ENCODE measurements at regions not wholly inside any gene's neighbourhood (a gene's known extent, or its start where the extent isn't known, plus 50 kb on each side); places are given as distances from the start of the nearest gene placed in this dataset.

GRCh38 chr1:221904319-221904718 is 162.4 kb upstream of the DUSP10 start:
- intact Hi-C loops (cut with DNase I; ENCODE audit: low total_unique reads) = no loop called here
- no peak for DNase-seq (ENCODE audit: low spot score in 2 of 2)
- no peak overlapping the region for H3K4me3 ChIP-seq (ENCODE audit: low read depth, poor library complexity, severe bottlenecking)
- TF ChIP-seq CTCF (IDR thresholded peaks at IDR 0.05) (no peak), POLR2A (IDR thresholded peaks at IDR 0.05) (no peak)
- WGBS, 2 donors = 90 to 97% methylated on average over 2 of the region's 2 CpGs

- WGBS, 2 donors = 75 to 78% methylated on average over 4 to 6 of the region's 6 CpGs
- no peak for DNase-seq (ENCODE audit: low spot score in 2 of 2)
- no peak overlapping the region for H3K4me3 ChIP-seq (ENCODE audit: low read depth, poor library complexity, severe bottlenecking)
- TF ChIP-seq POLR2A (IDR thresholded peaks at IDR 0.05) (no peak), CTCF (IDR thresholded peaks at IDR 0.05) (no peak)
- intact Hi-C loops (cut with DNase I; ENCODE audit: low total_unique reads) = no loop called here
These were observed 161.7 kb upstream of the DUSP10 start for GRCh38 chr1:221903594-221903993.

DNA sequence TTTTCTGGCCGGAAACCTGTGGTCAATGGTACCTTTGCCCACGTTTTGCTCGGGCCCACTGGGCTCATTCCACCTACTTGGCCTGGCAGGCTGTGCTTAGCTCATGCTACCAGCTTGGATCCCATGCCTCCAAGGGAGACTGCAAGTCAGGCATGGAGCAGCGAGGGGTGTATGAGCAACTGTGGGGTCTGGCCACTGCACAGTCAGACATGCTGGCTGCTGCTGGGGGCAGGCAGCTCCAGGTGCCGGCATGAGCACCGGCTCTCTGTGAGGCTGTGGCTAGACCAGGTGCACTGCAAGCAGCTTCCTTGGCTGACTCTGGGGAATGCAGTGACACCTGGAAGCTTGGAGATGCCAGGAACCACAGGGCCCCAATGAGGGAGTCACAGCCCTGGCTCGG is 161.1 kb upstream of the DUSP10 start:
- TF ChIP-seq CTCF (IDR thresholded peaks at IDR 0.05) (no peak), POLR2A (IDR thresholded peaks at IDR 0.05) (no peak)
- 81 to 85% methylated on average over 6 to 7 of the region's 7 CpGs for WGBS, 2 donors
- no peak overlapping the region for H3K4me3 ChIP-seq (ENCODE audit: low read depth, poor library complexity, severe bottlenecking)
- intact Hi-C loops (cut with DNase I; ENCODE audit: low total_unique reads) = no loop called here
- no peak for DNase-seq (ENCODE audit: low spot score in 2 of 2)

DNA sequence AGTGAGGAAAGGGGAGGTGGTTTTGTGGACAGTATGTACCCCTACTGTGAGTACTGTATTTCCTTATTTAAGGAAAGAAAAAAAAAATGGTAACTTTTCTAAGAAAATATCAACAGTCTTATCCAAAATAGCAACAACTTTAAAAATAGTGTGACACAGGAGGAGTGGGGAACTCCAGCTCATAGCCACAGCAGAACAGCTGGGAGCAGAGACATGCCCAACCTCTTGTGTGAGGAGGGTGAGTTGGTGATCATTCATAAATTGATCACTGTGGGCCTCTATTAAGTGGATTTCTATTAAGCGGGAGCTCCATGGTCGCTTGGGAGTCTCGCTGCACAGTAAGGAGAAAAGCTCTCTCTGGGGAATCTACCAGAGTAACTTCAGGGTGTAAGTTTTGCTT is 158.8 kb upstream of the DUSP10 start:
- WGBS, 2 donors = 92 to 96% methylated on average over 3 of the region's 3 CpGs
- DNase-seq (ENCODE audit: low spot score in 2 of 2) = no peak
- H3K4me3 ChIP-seq (ENCODE audit: low read depth, poor library complexity, severe bottlenecking) = no peak overlapping the region
- intact Hi-C loops (cut with DNase I; ENCODE audit: low total_unique reads) = no loop called here
- no peak for TF ChIP-seq CTCF (IDR thresholded peaks at IDR 0.05)
- no peak for TF ChIP-seq POLR2A (IDR thresholded peaks at IDR 0.05)

DNA sequence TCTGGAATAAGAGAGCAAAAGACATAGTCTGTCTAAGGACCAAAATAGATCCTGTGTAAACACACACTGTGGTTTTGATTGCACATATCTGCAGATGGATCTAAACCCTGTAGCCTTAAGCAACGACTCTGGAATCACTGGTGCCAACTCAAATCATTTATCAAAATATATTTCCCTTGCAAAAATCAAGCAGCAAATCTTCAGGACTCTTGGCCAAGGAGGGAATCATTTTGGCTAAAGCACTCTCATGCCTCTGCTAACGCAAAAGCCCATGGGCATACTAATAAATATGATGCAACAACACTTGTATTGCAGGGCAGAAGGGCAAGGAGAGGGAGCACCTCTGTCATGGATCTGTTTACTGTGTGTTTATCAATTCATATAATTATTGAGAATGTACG is 155.4 kb upstream of the DUSP10 start:
- intact Hi-C loops (cut with DNase I; ENCODE audit: low total_unique reads) = no loop called here
- no peak for DNase-seq (ENCODE audit: low spot score in 2 of 2)
- TF ChIP-seq POLR2A (IDR thresholded peaks at IDR 0.05) = no peak
- no peak for TF ChIP-seq CTCF (IDR thresholded peaks at IDR 0.05)
- WGBS, 2 donors = 20 to 24% methylated on average over 3 of the region's 3 CpGs
- no peak overlapping the region for H3K4me3 ChIP-seq (ENCODE audit: low read depth, poor library complexity, severe bottlenecking)

- H3K4me3 ChIP-seq (ENCODE audit: low read depth, poor library complexity, severe bottlenecking) = no peak overlapping the region
- intact Hi-C loops (cut with DNase I; ENCODE audit: low total_unique reads) = no loop called here
- no peak for TF ChIP-seq POLR2A (IDR thresholded peaks at IDR 0.05)
- no peak for TF ChIP-seq CTCF (IDR thresholded peaks at IDR 0.05)
- no peak for DNase-seq (ENCODE audit: low spot score in 2 of 2)
- WGBS, 2 donors = 68 to 77% methylated on average over 1 of the region's 1 CpG
These were observed 150.5 kb upstream of the DUSP10 start for GRCh38 chr1:221892301-221892830.
